NT2/D1 (cell line): ENCODE measurements at regions not wholly inside any gene's neighbourhood (a gene's known extent, or its start where the extent isn't known, plus 50 kb on each side); places are given as distances from the start of the nearest gene placed in this dataset.

Source experiments
- SUZ12 ChIP-seq: IDR thresholded peaks from 2 replicates; pipeline ENCODE4 v1.6.1; 2011; ENCODE audit not compliant: insufficient read length, insufficient read depth; ENCODE audit errors: extremely low read depth
- YY1 ChIP-seq: IDR thresholded peaks from 2 replicates; pipeline ENCODE4 v1.6.1; 2011; ENCODE audit not compliant: insufficient read length, insufficient read depth
- ZNF274 ChIP-seq: IDR thresholded peaks from 2 replicates; pipeline ENCODE4 v1.6.1; 2011; ENCODE audit warnings: mild to moderate bottlenecking, low read depth, low read length

- no peak for TF ChIP-seq SUZ12
- TF ChIP-seq YY1: no peak
- no peak for TF ChIP-seq ZNF274
Observed at GRCh38 chr2:235302263-235302662, 191.6 kb upstream of the AGAP1 start.
